H1 (cell line): ENCODE measurements at regions not wholly inside any gene's neighbourhood (a gene's known extent, or its start where the extent isn't known, plus 50 kb on each side); places are given as distances from the start of the nearest gene placed in this dataset.

ENCODE experiments used
- CTCF ChIA-PET: fragments of 300-600 bp; sonication (Branson Sonifier 250); formaldehyde crosslinking; loops from one replicate; lab custom pipeline; 2021; ENCODE audit not compliant: partially characterized antibody; lab: Charles Lee
- POLR2A ChIA-PET: fragments of 300-600 bp; sonication (Branson Sonifier 250); formaldehyde crosslinking; loops from one replicate; lab custom pipeline; 2021; ENCODE audit warnings: inconsistent platforms; ENCODE audit not compliant: partially characterized antibody; lab: Charles Lee
- DNase-seq, 2 experiments: peaks; one replicate each; pipeline versions ENCODE4 v3.0.0 to v3.0.0-alpha.2; 2010 to 2022; ENCODE audit warnings: low spot score in 2 of 2, low read depth in 1 of 2, mixed read lengths in 1 of 2
- FAIRE-seq: peaks from 2 replicates; lab custom pipeline; 2011; peaks lifted over from hg19 to GRCh38; lab: Jason Lieb, UNC
- H2AFZ ChIP-seq: 2 replicates; pipeline ENCODE4 v1.8.1; 2012; ENCODE audit warnings: low read length, inconsistent platforms
- H2AK5ac ChIP-seq: 2 replicates; pipeline ENCODE4 v1.6.1; 2013; ENCODE audit warnings: low read depth, low read length
- H2BK120ac ChIP-seq: replicated peaks from 2 replicates; pipeline ENCODE3; 2013; ENCODE audit warnings: low read depth, low read length, inconsistent platforms
- H2BK12ac ChIP-seq: 2 replicates; pipeline ENCODE4 v1.6.1; 2013; ENCODE audit warnings: low read depth, low read length
- H2BK15ac ChIP-seq: 2 replicates; pipeline ENCODE4 v1.6.1; 2013; ENCODE audit warnings: low read length
- H2BK20ac ChIP-seq: 2 replicates; pipeline ENCODE4 v1.6.1; 2013; ENCODE audit warnings: low read length
- H2BK5ac ChIP-seq: 2 replicates; pipeline ENCODE4 v1.6.1; 2013; ENCODE audit warnings: low read depth, low read length
- H3K14ac ChIP-seq: 2 replicates; pipeline ENCODE4 v1.6.1; 2013; ENCODE audit warnings: inconsistent platforms; ENCODE audit not compliant: insufficient read length
- H3K18ac ChIP-seq: 2 replicates; pipeline ENCODE4 v1.6.1; 2013; ENCODE audit warnings: low read length; ENCODE audit errors: extremely low read depth
- H3K23ac ChIP-seq: 2 replicates; pipeline ENCODE4 v1.6.1; 2013; ENCODE audit warnings: inconsistent platforms; ENCODE audit not compliant: insufficient read length
- H3K23me2 ChIP-seq: 2 replicates; pipeline ENCODE4 v1.6.1; 2013; ENCODE audit warnings: low read depth, low read length
- H3K27ac ChIP-seq: 2 replicates; pipeline ENCODE4 v1.6.1; 2011; ENCODE audit warnings: low read depth, low read length, inconsistent platforms
- H3K27me3 ChIP-seq, 4 experiments: replicated peaks in 1 of 4; 1 replicate in 1 of 4; 2 replicates in 3 of 4; pipeline versions ENCODE4 v1.6.1 to v1.8.1; 2011 to 2013; ENCODE audit warnings: low read length in 3 of 4, mild to moderate bottlenecking in 3 of 4, inconsistent platforms in 2 of 4, mixed read lengths in 2 of 4, moderate library complexity in 1 of 4; ENCODE audit not compliant: control insufficient read depth in 3 of 4, insufficient read depth in 3 of 4; ENCODE audit errors: extremely low read depth in 1 of 4
- H3K36me3 ChIP-seq, 4 experiments: 2 replicates each; pipeline versions ENCODE4 v1.6.1 to v1.8.1; 2011 to 2013; ENCODE audit warnings: mild to moderate bottlenecking in 4 of 4, low read length in 3 of 4, moderate library complexity in 2 of 4, control low read depth in 1 of 4, inconsistent platforms in 1 of 4; ENCODE audit not compliant: insufficient read depth in 4 of 4, control insufficient read depth in 2 of 4
- H3K4ac ChIP-seq: replicated peaks from 2 replicates; pipeline ENCODE3; 2013; ENCODE audit warnings: low read length, low read depth, mixed read lengths, inconsistent platforms; ENCODE audit not compliant: insufficient read length
- H3K4me1 ChIP-seq, 4 experiments: replicated peaks in 1 of 4; 1 replicate in 1 of 4; 2 replicates in 3 of 4; pipeline versions ENCODE4 v1.6.1 to v1.8.1; 2011 to 2013; ENCODE audit warnings: low read length in 3 of 4, inconsistent platforms in 2 of 4, mixed read lengths in 1 of 4; ENCODE audit not compliant: insufficient read depth in 4 of 4, control insufficient read depth in 3 of 4
- H3K4me2 ChIP-seq, 2 experiments: 2 replicates each; pipeline versions ENCODE4 v1.6.1 to v1.8.1; 2011 to 2013; ENCODE audit warnings: low read depth in 2 of 2, low read length in 2 of 2, control low read depth in 1 of 2, inconsistent platforms in 1 of 2, mild to moderate bottlenecking in 1 of 2; ENCODE audit not compliant: insufficient read depth in 1 of 2
- H3K4me3 ChIP-seq, 4 experiments: fragments of 200-600, 300-600 bp in 1 of 4; sonication (generic), shearing (Covaris generic), sonication (Bioruptor Twin) in 1 of 4; 2 replicates each; pipeline versions ENCODE4 v1.5.1 to v1.8.1; 2011 to 2016; ENCODE audit warnings: low read length in 4 of 4, low read depth in 3 of 4, control low read depth in 2 of 4, inconsistent platforms in 2 of 4, mild to moderate bottlenecking in 2 of 4, mixed read lengths in 1 of 4, moderate library complexity in 1 of 4; ENCODE audit not compliant: insufficient read depth in 2 of 4; ENCODE audit errors: extremely low read depth in 1 of 4
- H3K56ac ChIP-seq: replicated peaks from 2 replicates; pipeline ENCODE3; 2013; ENCODE audit warnings: low read depth, mild to moderate bottlenecking, mixed read lengths, low read length, inconsistent platforms; ENCODE audit not compliant: insufficient read length
- H3K79me1 ChIP-seq: 2 replicates; pipeline ENCODE4 v1.6.1; 2013; ENCODE audit warnings: low read depth, low read length, control low read depth
- H3K79me2 ChIP-seq, 2 experiments: 2 replicates each; pipeline versions ENCODE4 v1.6.1 to v1.8.1; 2012 to 2013; ENCODE audit warnings: low read length in 2 of 2, mild to moderate bottlenecking in 2 of 2, inconsistent platforms in 1 of 2; ENCODE audit not compliant: insufficient read depth in 2 of 2, control insufficient read depth in 1 of 2
- H3K9ac ChIP-seq, 4 experiments: replicated peaks in 1 of 4; 1 replicate in 1 of 4; 2 replicates in 3 of 4; pipeline versions ENCODE4 v1.6.1 to v1.8.1; 2011 to 2013; ENCODE audit warnings: low read depth in 3 of 4, low read length in 3 of 4, control low read depth in 2 of 4, mild to moderate bottlenecking in 2 of 4, moderate library complexity in 2 of 4, inconsistent platforms in 1 of 4; ENCODE audit errors: extremely low read depth in 1 of 4
- H3K9me3 ChIP-seq, 2 experiments: 2 replicates each; pipeline versions ENCODE4 v1.6.1 to v1.8.1; 2012 to 2013; ENCODE audit warnings: mild to moderate bottlenecking in 2 of 2, moderate library complexity in 2 of 2, control low read depth in 1 of 2, inconsistent platforms in 1 of 2, low read depth in 1 of 2, low read length in 1 of 2, mixed read lengths in 1 of 2; ENCODE audit not compliant: insufficient read depth in 2 of 2
- H4K20me1 ChIP-seq, 2 experiments: replicated peaks in 1 of 2; 2 replicates each; pipeline versions ENCODE3 to v1.8.1; 2011 to 2013; ENCODE audit warnings: inconsistent platforms in 2 of 2, low read length in 2 of 2, mild to moderate bottlenecking in 1 of 2; ENCODE audit not compliant: insufficient read depth in 2 of 2, control insufficient read depth in 1 of 2
- H4K5ac ChIP-seq: 2 replicates; pipeline ENCODE4 v1.6.1; 2013; ENCODE audit warnings: low read length, low read depth, mixed read lengths, inconsistent platforms; ENCODE audit not compliant: insufficient read length
- H4K8ac ChIP-seq: 2 replicates; pipeline ENCODE4 v1.8.0; 2013; ENCODE audit warnings: mild to moderate bottlenecking, moderate library complexity, low read length, inconsistent platforms; ENCODE audit not compliant: insufficient read depth; ENCODE audit errors: extremely low read depth
- H4K91ac ChIP-seq: replicated peaks from 2 replicates; pipeline ENCODE3; 2013; ENCODE audit warnings: low read length, mixed read lengths, inconsistent platforms; ENCODE audit not compliant: insufficient read length
- BACH1 ChIP-seq: IDR thresholded peaks from 2 replicates; pipeline ENCODE4 v1.6.1; 2012; ENCODE audit warnings: low read length, improper control_type of control experiment
- CBX5 ChIP-seq: fragments of 300-800, 300-1000 bp; sonication (generic); IDR thresholded peaks from 2 replicates; pipeline ENCODE4 v1.7.1; 2016; ENCODE audit warnings: antibody characterized with exemption, low read length, low read depth
- CREB1 ChIP-seq: IDR thresholded peaks from 2 replicates; pipeline ENCODE4 v1.6.1; 2012; ENCODE audit warnings: inconsistent platforms
- JUN ChIP-seq: IDR thresholded peaks from 2 replicates; pipeline ENCODE4 v1.6.1; 2011; ENCODE audit warnings: low read depth, mild to moderate bottlenecking, improper control_type of control experiment, low read length
- MAFK ChIP-seq: IDR thresholded peaks from 2 replicates; pipeline ENCODE4 v1.6.1; 2012; ENCODE audit warnings: low read depth, mild to moderate bottlenecking, improper control_type of control experiment, low read length
- NANOG ChIP-seq: IDR thresholded peaks from 2 replicates; pipeline ENCODE4 v1.6.1; 2011; ENCODE audit warnings: low read length, low read depth, mild to moderate bottlenecking, inconsistent platforms; ENCODE audit not compliant: insufficient read depth, poor library complexity, severe bottlenecking
- RFX5 ChIP-seq: IDR thresholded peaks from 2 replicates; pipeline ENCODE4 v1.6.1; 2011; ENCODE audit warnings: low read depth, low read length, improper control_type of control experiment, borderline replicate concordance
- RNF2 ChIP-seq: fragments of 200-900, 300-1000 bp; sonication (generic); IDR thresholded peaks from 2 replicates; pipeline ENCODE4 v1.7.1; 2016; ENCODE audit warnings: borderline replicate concordance, low read depth, mild to moderate bottlenecking, antibody characterized with exemption, low read length; ENCODE audit not compliant: poor library complexity, severe bottlenecking; ENCODE audit errors: missing control alignments
- SAP30 ChIP-seq: fragments of 300-600 bp; sonication (generic); IDR thresholded peaks from 2 replicates; pipeline ENCODE4 v1.7.1; 2012; ENCODE audit warnings: low read length, moderate library complexity, mild to moderate bottlenecking, inconsistent platforms; ENCODE audit not compliant: insufficient read depth, insufficient replicate concordance
- YY1 ChIP-seq: IDR thresholded peaks from 2 replicates; pipeline ENCODE4 v1.6.1; 2011; ENCODE audit warnings: low read depth, mild to moderate bottlenecking, low read length
- WGBS, 2 experiments: shearing (Covaris generic) in 1 of 2; methylation state at CpG; one replicate each; pipeline versions ENCODE4 v1.1.6 to v1.1.7; 2013 to 2015; ENCODE audit warnings: low lambda C conversion rate in 2 of 2, mixed read lengths in 2 of 2, inconsistent platforms in 1 of 2, low coverage in 1 of 2, missing lambda C conversion rate in 1 of 2; ENCODE audit not compliant: insufficient replicate concordance in 2 of 2, insufficient coverage in 1 of 2, insufficient read length in 1 of 2; ENCODE audit errors: extremely low coverage in 1 of 2, missing lambda C conversion rate in 1 of 2; 5-methylcytosine and 5-hydroxymethylcytosine counted together

- no peak overlapping the region for H2BK20ac ChIP-seq
Measured at GRCh38 chr21:35643176-35643575, 417.1 kb downstream of the SETD4 start.

More at GRCh38 chr21:35643176-35643575, 417.1 kb downstream of the SETD4 start:
- H3K9me3 ChIP-seq, result no peaks in the 10 kb centered on the region
- no peak overlapping the region for H2AK5ac ChIP-seq
- no peaks in the 10 kb centered on the region for H3K79me2 ChIP-seq
- no peak overlapping the region for H2BK5ac ChIP-seq
- TF ChIP-seq RNF2 (no peak), RFX5 (no peak), YY1 (no peak), BACH1 (no peak), CBX5 (no peak), JUN (no peak), SAP30 (no peak), NANOG (no peak), CREB1 (no peak), MAFK (no peak)
- POLR2A ChIA-PET, result no interaction called here
- H3K14ac ChIP-seq, result no peak overlapping the region
- DNase-seq, result no peak
- H4K91ac ChIP-seq, result no peak overlapping the region
- no peak overlapping the region for H2BK12ac ChIP-seq
- H3K18ac ChIP-seq, result no peak overlapping the region
- no peaks in the 10 kb centered on the region for H4K20me1 ChIP-seq
- no peaks in the 10 kb centered on the region for H3K27me3 ChIP-seq
- no peaks in the 10 kb centered on the region for H3K4me1 ChIP-seq
- H3K4me2 ChIP-seq, result no peak overlapping the region
- no peak overlapping the region for H4K5ac ChIP-seq
- H3K56ac ChIP-seq, result no peak overlapping the region
- H3K79me1 ChIP-seq, result no peaks in the 10 kb centered on the region
- H2AFZ ChIP-seq, result no peak overlapping the region
- WGBS, 2 experiments, result 89% methylated on average over 4 of the region's 4 CpGs; no CpG with 5 or more reads in 1 of the 2 experiments
- H3K23me2 ChIP-seq, result no peaks in the 10 kb centered on the region
- H4K8ac ChIP-seq, result no peak overlapping the region
- no peaks in the 10 kb centered on the region for H3K36me3 ChIP-seq
- H2BK15ac ChIP-seq, result no peak overlapping the region
- H3K4ac ChIP-seq, result no peak overlapping the region
- no peak for FAIRE-seq
- peak overlapping the region; percentile 83 for H3K23ac ChIP-seq
- no peak overlapping the region for H2BK120ac ChIP-seq
- no peak overlapping the region for H3K9ac ChIP-seq
- CTCF ChIA-PET, result interaction anchor here (0.5 to 0.7 kb wide), 2 partner anchors 40 to 54 kb away, joined by 3 read pairs; no protein-coding TSS in a partner anchor
- no peak overlapping the region for H3K27ac ChIP-seq
- H3K4me3 ChIP-seq, result no peak overlapping the region
